ENCODE measurements at regions not wholly inside any gene's neighbourhood (a gene's known extent, or its start where the extent isn't known, plus 50 kb on each side); places are given as distances from the start of the nearest gene placed in this dataset.

DNA sequence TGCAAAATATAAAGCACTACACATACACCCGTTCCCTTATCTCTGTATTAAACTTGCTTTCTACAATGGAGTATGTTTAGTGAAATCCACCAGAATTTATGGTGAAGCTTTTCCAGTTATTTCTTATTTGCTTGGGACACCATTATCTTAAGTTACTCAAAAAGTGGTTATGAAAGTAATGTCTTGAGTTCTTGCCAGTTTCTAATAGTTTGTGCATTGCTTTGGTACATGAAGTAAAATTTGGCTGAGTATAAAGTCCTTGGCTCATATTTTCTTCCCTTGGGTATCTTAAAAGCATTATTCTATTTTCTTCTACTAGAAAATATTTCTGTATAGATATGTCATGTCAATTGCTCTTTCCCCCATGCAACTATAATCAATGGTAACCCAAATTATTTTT lies 85.2 kb downstream of the POLR1F start:
- H3K36me3 Mint-ChIP-seq: no peaks in the 10 kb centered on the region
- no peak overlapping the region for H3K27ac Mint-ChIP-seq
- no peak for DNase-seq
- H3K9me3 Mint-ChIP-seq: peaks cover 4% of the 10 kb centered on the region
- no peak overlapping the region for H3K4me3 Mint-ChIP-seq
- peaks cover 4% of the 10 kb centered on the region for H3K27me3 Mint-ChIP-seq
- H3K4me1 Mint-ChIP-seq: no peaks in the 10 kb centered on the region

GRCh38 chr7:19621740-19622139 lies 87.1 kb downstream of the POLR1F start:
- H3K27ac Mint-ChIP-seq: no peak overlapping the region
- no peak overlapping the region for H3K4me3 Mint-ChIP-seq
- H3K9me3 Mint-ChIP-seq: peaks cover 3% of the 10 kb centered on the region
- no peak for DNase-seq
- H3K4me1 Mint-ChIP-seq: no peaks in the 10 kb centered on the region
- H3K27me3 Mint-ChIP-seq: peaks cover 4% of the 10 kb centered on the region
- H3K36me3 Mint-ChIP-seq: no peaks in the 10 kb centered on the region

DNA sequence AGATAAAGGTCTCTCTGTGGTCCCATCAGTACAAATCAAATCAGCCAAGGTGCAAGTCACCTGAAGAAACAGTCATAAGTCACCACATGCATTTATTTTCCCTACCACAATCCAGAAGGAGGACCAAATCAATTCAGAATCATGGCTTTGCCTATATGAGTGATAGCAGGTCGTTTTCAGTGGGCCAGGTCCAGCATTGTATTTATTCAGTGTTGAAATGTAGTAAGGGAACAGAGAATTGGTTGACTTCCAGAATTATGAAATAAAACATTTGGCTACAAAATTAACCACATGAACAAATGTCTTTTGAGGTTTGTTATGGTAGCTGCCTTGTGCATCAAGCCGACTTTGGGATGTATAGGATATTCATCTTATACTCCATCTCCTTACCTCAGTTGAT lies 88.4 kb downstream of the POLR1F start:
- H3K36me3 Mint-ChIP-seq: no peaks in the 10 kb centered on the region

GRCh38 chr7:19619122-19619521 lies 89.7 kb downstream of the POLR1F start:
- H3K4me1 Mint-ChIP-seq: no peaks in the 10 kb centered on the region
- peaks cover 4% of the 10 kb centered on the region for H3K27me3 Mint-ChIP-seq
- no peaks in the 10 kb centered on the region for H3K36me3 Mint-ChIP-seq
- DNase-seq: no peak
- H3K9me3 Mint-ChIP-seq: peaks cover 2% of the 10 kb centered on the region
- H3K4me3 Mint-ChIP-seq: no peak overlapping the region
- H3K27ac Mint-ChIP-seq: no peak overlapping the region

More for the DNA sequence above, 88.4 kb downstream of the POLR1F start:
- H3K9me3 Mint-ChIP-seq: peaks cover 3% of the 10 kb centered on the region
- no peak overlapping the region for H3K4me3 Mint-ChIP-seq
- no peaks in the 10 kb centered on the region for H3K4me1 Mint-ChIP-seq
- no peak for DNase-seq
- peaks cover 4% of the 10 kb centered on the region for H3K27me3 Mint-ChIP-seq
- no peak overlapping the region for H3K27ac Mint-ChIP-seq

GRCh38 chr7:19617901-19618300 lies 90.9 kb downstream of the POLR1F start:
- H3K27ac Mint-ChIP-seq: no peak overlapping the region
- no peak for DNase-seq
- H3K9me3 Mint-ChIP-seq: no peaks in the 10 kb centered on the region
- no peak overlapping the region for H3K4me3 Mint-ChIP-seq
- no peaks in the 10 kb centered on the region for H3K36me3 Mint-ChIP-seq
- no peaks in the 10 kb centered on the region for H3K4me1 Mint-ChIP-seq
- no peaks in the 10 kb centered on the region for H3K27me3 Mint-ChIP-seq

DNA sequence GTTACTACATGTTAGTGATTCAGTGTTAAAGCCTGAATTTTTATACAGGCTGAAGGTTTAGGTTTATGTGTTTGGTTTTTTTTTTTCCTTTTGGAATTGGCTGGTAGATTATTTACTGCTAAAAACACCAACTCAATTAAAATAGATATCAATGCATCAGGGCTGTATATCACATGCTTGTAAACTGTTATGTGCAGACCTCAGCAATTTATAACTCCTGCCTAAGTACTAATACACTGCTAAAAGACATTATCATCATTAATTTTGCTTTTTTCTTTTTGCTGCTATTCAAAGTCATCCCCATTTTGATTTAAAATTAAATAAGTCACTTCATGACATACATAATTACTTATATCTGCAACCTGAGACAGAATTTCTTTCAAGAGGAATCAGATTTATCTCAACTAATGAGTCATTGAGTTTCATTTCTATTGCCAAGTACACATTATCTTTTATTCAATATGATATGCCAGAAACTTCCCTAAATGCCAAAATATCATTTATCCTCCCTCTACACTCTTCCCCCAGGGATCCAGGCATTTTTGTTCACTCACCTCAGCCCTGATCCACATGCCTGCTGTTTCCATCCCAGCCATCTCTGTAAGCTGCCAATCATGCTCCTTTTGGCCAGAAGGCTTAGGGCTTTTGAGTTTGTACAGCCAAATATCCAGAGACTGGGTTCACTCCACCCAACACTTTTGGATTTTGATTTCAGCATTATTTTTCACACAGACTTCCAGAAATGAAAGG lies 98.5 kb downstream of the POLR1F start:
- Mint-ChIP-seq H3K27me3 (no peaks in the 10 kb centered on the region), H3K9me3 (peaks cover 1% of the 10 kb centered on the region), H3K4me1 (no peaks in the 10 kb centered on the region), H3K27ac (no peak overlapping the region), H3K36me3 (no peaks in the 10 kb centered on the region), H3K4me3 (no peak overlapping the region)
- DNase-seq: no peak

DNA sequence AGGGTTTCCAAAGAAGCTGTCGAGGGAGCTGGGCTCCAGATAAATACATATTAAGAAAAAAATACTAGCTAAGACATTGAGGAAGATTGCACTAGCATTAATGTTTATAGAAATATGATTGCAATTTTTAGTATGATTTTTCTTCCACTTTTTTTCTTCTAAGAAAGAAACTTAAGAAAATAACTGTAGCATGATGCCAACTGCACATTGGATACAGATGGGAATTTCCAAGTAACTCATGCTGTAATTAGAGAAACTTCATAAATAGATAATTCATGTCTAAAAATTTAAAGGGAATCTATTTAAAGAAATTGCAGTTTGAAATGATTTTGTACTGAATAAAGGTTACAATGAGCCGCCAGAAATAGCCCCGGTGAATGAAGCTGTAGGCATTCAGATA lies 119.4 kb downstream of the POLR1F start:
- no peaks in the 10 kb centered on the region for H3K4me1 Mint-ChIP-seq
- H3K27me3 Mint-ChIP-seq: no peaks in the 10 kb centered on the region
- no peak overlapping the region for H3K27ac Mint-ChIP-seq
- peaks cover 1% of the 10 kb centered on the region for H3K9me3 Mint-ChIP-seq
- H3K4me3 Mint-ChIP-seq: no peak overlapping the region
- DNase-seq: no peak
- no peaks in the 10 kb centered on the region for H3K36me3 Mint-ChIP-seq

GRCh38 chr7:19587291-19587690 lies 121.5 kb downstream of the POLR1F start:
- H3K36me3 Mint-ChIP-seq: no peaks in the 10 kb centered on the region
- no peaks in the 10 kb centered on the region for H3K27me3 Mint-ChIP-seq
- DNase-seq: no peak
- no peak overlapping the region for H3K27ac Mint-ChIP-seq
- no peak overlapping the region for H3K4me3 Mint-ChIP-seq
- no peaks in the 10 kb centered on the region for H3K4me1 Mint-ChIP-seq
- H3K9me3 Mint-ChIP-seq: no peaks in the 10 kb centered on the region

DNA sequence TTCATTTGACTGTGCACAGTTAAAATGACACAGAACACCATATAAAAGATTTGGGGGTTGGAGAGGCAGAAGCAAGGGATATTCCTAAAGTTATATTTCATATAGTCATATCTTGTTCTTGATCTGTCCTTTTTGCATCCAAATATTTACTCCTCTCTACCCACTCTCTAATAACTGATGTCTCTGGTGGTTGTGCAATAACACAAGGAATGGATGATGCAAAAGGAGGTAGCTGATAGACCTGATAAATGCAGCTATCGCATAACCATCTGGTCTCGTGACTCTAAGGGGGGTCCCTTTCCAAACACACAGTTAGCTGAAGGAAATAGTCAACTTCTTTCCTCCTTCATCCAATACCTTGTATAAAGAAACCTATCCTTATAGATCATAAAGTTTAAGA lies 123.1 kb downstream of the POLR1F start:
- Mint-ChIP-seq H3K4me1 (no peaks in the 10 kb centered on the region), H3K27ac (no peak overlapping the region)

DNA sequence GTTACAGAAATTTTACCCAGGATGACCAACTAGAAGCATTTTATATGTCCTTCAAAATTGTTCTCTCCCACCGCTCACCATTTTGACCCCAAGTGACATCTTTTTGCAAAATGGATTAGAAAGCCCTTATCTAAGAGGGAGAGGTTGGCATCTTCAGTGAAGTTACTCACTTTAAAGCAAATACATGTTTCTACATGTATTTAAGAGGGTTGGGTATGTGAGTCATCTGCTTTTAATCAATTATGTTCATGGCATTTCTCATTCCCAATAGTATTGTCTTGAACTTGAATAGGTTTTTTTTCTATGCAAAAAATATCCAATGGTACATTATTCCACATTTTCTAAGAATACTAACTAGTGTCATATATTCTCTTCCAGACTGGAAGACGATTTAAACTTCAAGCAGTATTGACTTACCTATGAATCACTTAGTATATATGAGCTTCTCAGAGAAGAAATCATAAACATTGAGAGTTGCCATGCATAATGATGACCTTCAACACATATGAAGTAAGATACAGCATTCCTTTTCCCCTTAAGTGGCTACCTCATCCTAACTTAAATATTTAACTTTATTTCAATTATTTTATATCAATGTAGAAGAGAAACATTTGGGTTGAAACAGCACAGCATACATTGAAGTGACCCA lies 132.8 kb downstream of the POLR1F start:
- no peaks in the 10 kb centered on the region for H3K36me3 Mint-ChIP-seq
- DNase-seq: no peak
- H3K27ac Mint-ChIP-seq: no peak overlapping the region
- no peak overlapping the region for H3K4me3 Mint-ChIP-seq
- H3K4me1 Mint-ChIP-seq: no peaks in the 10 kb centered on the region
- H3K9me3 Mint-ChIP-seq: no peaks in the 10 kb centered on the region
- H3K27me3 Mint-ChIP-seq: no peaks in the 10 kb centered on the region

More for the DNA sequence above, 123.1 kb downstream of the POLR1F start:
- Mint-ChIP-seq H3K9me3 (no peaks in the 10 kb centered on the region), H3K27me3 (no peaks in the 10 kb centered on the region), H3K4me3 (no peak overlapping the region), H3K36me3 (no peaks in the 10 kb centered on the region)
- no peak for DNase-seq

- Mint-ChIP-seq H3K27me3 (no peaks in the 10 kb centered on the region), H3K4me3 (no peak overlapping the region), H3K9me3 (no peaks in the 10 kb centered on the region), H3K4me1 (no peaks in the 10 kb centered on the region), H3K27ac (no peak overlapping the region), H3K36me3 (no peaks in the 10 kb centered on the region)
- no peak for DNase-seq
These were observed 134.7 kb downstream of the POLR1F start for GRCh38 chr7:19574131-19574530.

DNA sequence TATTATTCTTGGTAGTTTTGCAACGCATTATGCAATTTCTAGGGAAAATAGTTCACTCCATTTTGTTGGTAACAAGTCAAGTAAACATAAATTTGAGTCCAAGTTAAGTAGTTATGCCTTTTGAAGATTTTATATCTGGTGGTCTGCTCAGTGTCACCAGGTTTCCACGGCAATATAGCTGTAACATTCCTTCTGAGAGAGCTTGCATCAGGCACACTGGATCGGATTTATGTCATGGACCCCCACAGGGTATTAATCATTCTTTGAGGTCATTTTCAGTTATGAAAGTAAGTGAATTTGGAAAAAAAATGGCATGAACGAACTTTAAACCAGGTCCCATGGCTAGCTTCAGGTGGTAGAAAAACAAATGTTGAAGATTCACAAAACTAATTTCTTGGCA lies 136.3 kb downstream of the POLR1F start:
- Mint-ChIP-seq H3K4me3 (no peak overlapping the region), H3K4me1 (no peaks in the 10 kb centered on the region), H3K36me3 (no peaks in the 10 kb centered on the region), H3K27me3 (no peaks in the 10 kb centered on the region), H3K9me3 (no peaks in the 10 kb centered on the region), H3K27ac (no peak overlapping the region)
- DNase-seq: no peak

DNA sequence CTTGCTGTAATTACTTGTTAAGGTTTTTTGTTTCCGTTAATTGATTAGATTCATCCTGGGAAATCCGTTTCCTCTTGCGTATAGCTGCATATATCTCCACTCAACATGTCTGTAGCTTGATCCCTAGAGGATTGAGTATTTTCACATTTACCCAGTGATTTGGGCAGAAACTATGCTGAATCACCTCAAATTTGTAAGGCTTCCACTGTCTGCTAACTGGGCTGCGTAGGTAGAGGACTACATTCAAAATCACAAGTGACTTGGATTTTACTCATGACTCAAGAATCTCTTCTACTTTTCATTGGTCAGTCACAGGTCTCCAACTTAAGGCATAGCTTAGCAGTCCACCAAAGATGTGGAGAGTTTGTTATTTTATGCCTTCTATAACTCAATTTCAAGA lies 141.8 kb downstream of the POLR1F start:
- Mint-ChIP-seq H3K4me1 (no peaks in the 10 kb centered on the region), H3K27ac (no peak overlapping the region), H3K36me3 (no peaks in the 10 kb centered on the region)

DNA sequence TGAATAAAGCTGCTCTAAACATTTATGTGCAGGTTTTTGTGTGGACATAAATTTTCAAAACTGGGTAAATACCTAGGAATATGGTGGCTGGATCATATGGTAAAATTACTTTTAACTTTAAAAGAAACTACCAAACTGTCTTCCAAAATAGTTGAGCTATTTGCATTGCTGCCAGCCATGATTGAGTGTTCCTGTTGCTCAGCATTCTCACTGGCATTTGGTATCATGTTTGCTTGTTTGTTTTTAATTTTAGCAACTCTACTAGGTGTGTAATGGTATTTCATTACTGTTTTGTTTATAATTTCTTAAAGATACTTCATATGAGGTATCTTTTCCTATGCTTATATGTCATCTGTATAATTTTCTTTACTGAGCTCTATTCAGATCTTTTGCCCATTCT lies 143.2 kb downstream of the POLR1F start:
- Mint-ChIP-seq H3K36me3 (no peaks in the 10 kb centered on the region), H3K9me3 (no peaks in the 10 kb centered on the region), H3K27ac (no peak overlapping the region), H3K27me3 (no peaks in the 10 kb centered on the region), H3K4me1 (no peaks in the 10 kb centered on the region), H3K4me3 (no peak overlapping the region)
- DNase-seq: no peak

More for the DNA sequence above, 141.8 kb downstream of the POLR1F start:
- no peaks in the 10 kb centered on the region for H3K27me3 Mint-ChIP-seq
- H3K4me3 Mint-ChIP-seq: no peak overlapping the region
- no peaks in the 10 kb centered on the region for H3K9me3 Mint-ChIP-seq
- DNase-seq: no peak

DNA sequence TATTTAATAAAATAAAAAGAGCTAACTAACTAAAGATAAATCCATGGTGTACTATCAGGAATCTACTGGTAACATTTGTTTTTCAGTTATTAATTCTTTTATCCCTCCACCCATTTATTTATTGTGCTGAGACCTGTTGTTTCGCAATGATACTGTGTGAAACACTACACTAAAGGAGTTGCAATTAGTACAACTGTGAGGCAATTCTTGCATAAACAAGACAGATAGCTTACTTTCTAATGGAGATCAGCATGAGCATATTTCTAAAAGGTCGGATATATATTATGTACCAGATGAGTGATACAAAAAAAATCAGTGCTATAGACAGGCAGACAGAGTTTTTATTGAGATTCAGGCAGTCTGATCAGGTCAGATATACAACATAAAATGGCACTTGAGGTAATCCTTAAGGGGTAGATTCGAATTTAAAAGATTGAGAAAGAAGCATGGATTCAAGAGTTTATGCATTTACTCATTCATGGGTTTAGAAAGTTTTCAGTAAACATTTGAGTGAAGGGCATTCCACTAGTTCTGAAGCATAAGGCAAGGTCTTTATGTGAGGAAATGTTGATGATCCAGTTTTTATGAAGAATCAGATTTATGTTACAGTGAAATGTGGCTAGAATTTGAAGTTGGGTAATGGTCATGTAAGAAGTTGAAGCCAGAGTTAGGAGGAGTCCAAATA lies 147.6 kb downstream of the POLR1F start:
- no peaks in the 10 kb centered on the region for H3K27me3 Mint-ChIP-seq
- no peak overlapping the region for H3K27ac Mint-ChIP-seq
- H3K4me3 Mint-ChIP-seq: no peak overlapping the region
- no peaks in the 10 kb centered on the region for H3K9me3 Mint-ChIP-seq
- no peaks in the 10 kb centered on the region for H3K36me3 Mint-ChIP-seq
- no peaks in the 10 kb centered on the region for H3K4me1 Mint-ChIP-seq
- DNase-seq: no peak
